NB4 (cell line): ENCODE measurements at regions not wholly inside any gene's neighbourhood (a gene's known extent, or its start where the extent isn't known, plus 50 kb on each side); places are given as distances from the start of the nearest gene placed in this dataset.

Experiments used
- CTCF ChIP-seq: IDR thresholded peaks from one replicate; pipeline ENCODE4 v1.5.1; 2012; ENCODE audit warnings: low read depth, low read length
- MYC ChIP-seq: IDR thresholded peaks from 2 replicates; pipeline ENCODE4 v1.6.1; 2011; ENCODE audit warnings: low read depth, low read length

GRCh38 chr9:28264368-28264767 lies 691.1 kb upstream of the C9orf72 start:
- TF ChIP-seq CTCF, result no peak
- no peak for TF ChIP-seq MYC
